Posterior cingulate gyrus (tissue), 11 donors: ENCODE measurements at regions not wholly inside any gene's neighbourhood (a gene's known extent, or its start where the extent isn't known, plus 50 kb on each side); places are given as distances from the start of the nearest gene placed in this dataset.
A peak's percentile ranks its signal among the peaks of the same experiment; 100 is the strongest.

ENCODE experiments used
- DNase-seq, 10 donors: peaks; one replicate each; pipeline versions ENCODE4 v3.0.0 to v3.0.0-alpha.2; 2020 to 2021; ENCODE audit warnings: mixed read lengths in 3 of 10
- intact Hi-C: fragments of 100-400 bp; cut with DNase I; formaldehyde crosslinking; loops from one replicate; pipeline ENCODE4 v1.15.1; 2023

DNA sequence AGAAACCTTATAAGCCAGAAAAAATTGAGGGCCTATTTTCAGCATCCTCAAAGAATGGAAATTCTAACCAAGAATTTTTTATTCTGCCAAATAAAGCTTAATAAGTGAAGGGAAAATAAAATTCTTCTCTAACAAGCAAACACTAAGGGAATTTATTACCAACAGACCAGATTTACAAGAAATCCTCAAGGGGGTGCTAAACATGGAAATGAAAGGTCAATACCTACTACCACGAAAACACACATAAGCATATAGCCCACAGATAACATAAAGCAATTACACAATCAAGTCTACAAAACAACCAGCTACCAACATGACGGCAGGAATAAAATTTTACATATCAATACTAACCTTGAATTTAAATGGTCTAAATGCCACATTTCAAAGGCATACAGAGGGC is 883.5 kb downstream of the SI start:
- intact Hi-C loops, result no loop called here
- no peak for DNase-seq

GRCh38 chr3:164192974-164193373 is 885.3 kb downstream of the SI start:
- peak in 1 of 10 donors; percentile 64 for DNase-seq
- intact Hi-C loops, result no loop called here

DNA sequence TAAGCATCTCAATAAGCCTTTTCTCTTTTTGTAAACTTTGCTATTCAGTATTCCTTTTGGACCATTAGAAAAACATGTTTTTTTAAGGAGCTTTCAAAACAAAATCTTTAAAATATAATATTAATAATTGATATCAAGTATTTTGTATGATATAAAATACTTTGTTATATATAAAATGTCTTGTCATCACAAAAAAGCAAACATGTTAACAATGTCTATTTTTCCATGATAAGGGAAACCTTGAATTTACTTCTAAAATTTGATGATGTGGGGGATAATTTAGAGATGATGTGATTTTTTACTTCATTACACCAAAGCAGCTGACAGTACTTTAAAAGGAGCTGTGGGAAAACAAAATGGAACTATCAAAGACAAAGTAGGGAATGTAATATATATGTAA is 887.7 kb downstream of the SI start:
- DNase-seq, result no peak
- intact Hi-C loops, result no loop called here

DNA sequence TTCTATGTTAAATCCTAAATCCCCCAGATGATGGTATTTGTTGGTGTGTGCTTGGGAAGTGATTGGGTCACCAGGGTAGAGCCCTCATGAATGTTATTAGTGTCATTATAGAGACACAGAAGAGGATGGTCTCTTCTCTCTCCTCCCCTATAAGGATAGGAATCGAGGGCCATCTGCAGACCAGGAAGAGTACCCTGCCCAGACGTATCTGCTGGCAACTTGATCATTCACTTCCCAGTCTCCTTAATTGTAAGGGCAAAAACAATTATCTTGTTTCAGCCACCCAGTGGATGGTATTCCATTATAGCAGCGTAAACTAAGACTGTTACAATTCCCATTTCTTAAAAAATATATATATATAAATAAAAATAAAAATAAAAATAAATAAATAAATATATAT is 892.2 kb downstream of the SI start:
- intact Hi-C loops, result no loop called here
- no peak for DNase-seq

- DNase-seq, result peak in 2 of 10 donors; percentile 74 to 76
- intact Hi-C loops, result no loop called here
These were observed 899.1 kb downstream of the SI start for GRCh38 chr3:164179110-164179774.

- DNase-seq, result no peak
- intact Hi-C loops, result no loop called here
These were observed 904.2 kb downstream of the SI start for GRCh38 chr3:164174059-164174458.

DNA sequence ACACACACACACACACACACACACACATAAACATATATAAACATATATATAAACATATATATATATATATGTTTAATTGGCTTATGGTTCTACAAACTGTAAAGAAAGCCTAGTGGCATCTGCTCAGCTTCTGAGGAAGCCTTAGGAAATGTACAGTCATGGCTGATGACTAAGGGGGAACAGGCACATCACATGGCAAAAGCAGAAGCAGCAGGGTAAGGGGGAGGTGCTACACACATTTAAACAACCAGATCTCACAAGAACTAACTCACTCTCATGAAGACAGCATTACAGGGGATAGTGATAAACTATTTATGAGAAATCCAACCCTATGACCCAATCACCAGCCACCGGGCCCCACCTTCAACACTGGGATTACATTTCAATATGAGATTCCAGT is 922.9 kb downstream of the SI start:
- intact Hi-C loops, result no loop called here
- DNase-seq, result no peak

- intact Hi-C loops, result no loop called here
- DNase-seq, result no peak
These were observed 933.5 kb downstream of the SI start for GRCh38 chr3:164144824-164145223.

DNA sequence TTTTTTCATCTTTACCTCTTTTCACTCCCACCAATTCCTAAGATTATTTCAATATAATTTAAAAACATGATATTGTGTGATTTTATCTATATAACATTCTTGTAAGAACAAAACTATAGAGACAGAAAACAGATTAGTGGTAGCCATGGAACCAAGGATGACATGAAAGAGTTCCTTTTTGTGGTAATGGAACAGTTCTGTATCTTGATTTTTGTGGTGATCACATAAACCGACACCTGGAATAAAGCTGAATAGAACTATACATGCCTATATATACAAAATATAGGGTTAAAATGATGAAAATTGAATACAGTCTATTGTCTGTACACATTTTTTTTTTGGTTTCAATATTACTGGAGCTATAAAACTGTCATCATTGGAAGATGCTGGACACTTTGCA is 945.4 kb downstream of the SI start:
- DNase-seq, result no peak
- intact Hi-C loops, result no loop called here

DNA sequence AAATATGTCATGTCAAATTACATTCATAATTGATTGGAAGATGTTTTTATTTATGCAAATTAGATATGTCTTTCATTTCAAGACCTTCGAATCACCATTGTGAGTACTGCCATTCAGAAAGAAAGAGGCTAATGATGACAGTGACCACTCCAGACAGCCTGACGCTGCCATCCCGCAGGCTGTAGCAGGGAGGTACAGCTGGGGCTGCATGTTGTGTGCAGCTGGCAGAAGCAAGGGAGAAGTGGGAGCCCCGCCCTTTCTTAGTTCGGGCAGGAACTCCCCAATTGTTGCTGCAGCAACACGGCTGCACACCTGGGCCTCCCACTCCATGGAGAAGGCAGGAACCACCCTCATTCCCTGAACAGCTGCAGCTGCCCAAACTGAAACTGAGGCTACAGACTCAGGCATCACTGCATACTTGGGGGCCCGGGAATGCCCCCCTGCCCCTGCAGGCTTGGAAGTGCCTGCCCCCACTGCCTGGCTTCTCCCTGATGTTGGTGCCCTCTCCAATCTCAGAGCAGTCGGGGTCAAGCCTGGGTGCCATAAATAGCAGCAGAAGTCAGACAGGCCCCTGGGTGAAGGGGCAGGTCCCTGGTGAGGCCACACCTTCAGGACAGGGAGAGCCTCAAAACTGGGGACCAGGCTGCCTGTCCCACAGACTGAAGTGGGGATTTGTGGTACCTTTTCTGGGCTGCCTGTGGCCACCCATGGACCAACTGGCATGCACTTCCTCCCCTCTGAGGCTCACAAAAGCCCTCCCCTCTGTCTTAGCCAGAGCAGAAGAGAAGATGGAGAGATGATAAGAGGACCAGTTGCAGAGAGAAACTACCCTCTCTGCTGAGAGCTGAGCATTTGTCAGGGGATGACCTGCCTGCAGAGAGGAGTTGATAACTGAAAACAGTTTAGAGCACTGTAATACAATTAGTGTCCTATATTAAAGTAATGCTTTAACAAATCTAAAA is 964.6 kb downstream of the SI start:
- intact Hi-C loops, result no loop called here
- DNase-seq, result peak in 1 of 10 donors; percentile 63

GRCh38 chr3:164096352-164096751 is 981.9 kb downstream of the SI start:
- no peak for DNase-seq
- intact Hi-C loops, result no loop called here

DNA sequence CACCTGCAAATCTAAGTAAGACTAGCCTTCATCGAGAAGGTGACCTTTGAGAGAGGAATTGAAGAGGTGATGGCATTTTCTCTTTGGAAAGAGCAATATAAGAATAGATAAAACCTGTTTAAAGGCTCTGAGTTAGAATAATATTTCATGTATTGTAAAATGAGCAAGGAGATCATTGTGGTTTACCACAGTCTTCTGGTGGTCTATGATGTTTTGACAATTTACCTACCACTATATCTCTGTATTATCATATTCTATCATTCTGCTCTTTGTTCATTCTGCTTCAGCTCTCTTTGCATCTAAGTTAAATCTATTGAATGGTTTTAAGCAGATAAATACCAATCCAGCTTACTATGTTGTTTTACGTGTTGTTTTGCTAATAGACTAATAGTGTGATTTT is 982.3 kb downstream of the SI start:
- no peak for DNase-seq
- intact Hi-C loops, result no loop called here

GRCh38 chr3:164095279-164095678 is 983.0 kb downstream of the SI start:
- intact Hi-C loops, result no loop called here
- no peak for DNase-seq

DNA sequence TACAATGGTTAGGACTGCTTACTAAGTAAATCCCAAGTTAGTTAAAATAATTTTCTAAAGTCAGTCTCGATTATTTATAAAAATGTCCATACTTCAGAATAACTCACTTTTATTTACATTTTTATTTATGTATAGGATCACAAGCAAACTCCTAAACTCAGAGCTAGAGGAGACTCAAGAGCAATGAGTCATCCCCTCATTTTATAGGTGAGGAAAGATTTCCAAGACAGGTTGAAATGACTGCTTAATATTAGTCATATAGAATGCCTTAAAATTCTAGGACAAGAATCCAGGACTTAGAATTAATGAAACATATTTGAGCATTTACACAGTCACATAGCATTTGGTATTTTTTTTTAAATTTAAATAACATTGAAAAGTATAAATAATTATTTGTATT is 983.8 kb downstream of the SI start:
- no peak for DNase-seq
- intact Hi-C loops, result no loop called here

- DNase-seq, result no peak
- intact Hi-C loops, result no loop called here
These were observed 998.1 kb downstream of the SI start for GRCh38 chr3:164080208-164080607.

GRCh38 chr3:164064298-164064697 is 1014.0 kb downstream of the SI start:
- intact Hi-C loops, result no loop called here
- DNase-seq, result peak in 1 of 10 donors; percentile 35

GRCh38 chr3:164060923-164061322 is 1017.4 kb downstream of the SI start:
- DNase-seq, result no peak
- intact Hi-C loops, result no loop called here

GRCh38 chr3:164049847-164050246 is 1028.4 kb downstream of the SI start:
- intact Hi-C loops, result no loop called here
- no peak for DNase-seq

DNA sequence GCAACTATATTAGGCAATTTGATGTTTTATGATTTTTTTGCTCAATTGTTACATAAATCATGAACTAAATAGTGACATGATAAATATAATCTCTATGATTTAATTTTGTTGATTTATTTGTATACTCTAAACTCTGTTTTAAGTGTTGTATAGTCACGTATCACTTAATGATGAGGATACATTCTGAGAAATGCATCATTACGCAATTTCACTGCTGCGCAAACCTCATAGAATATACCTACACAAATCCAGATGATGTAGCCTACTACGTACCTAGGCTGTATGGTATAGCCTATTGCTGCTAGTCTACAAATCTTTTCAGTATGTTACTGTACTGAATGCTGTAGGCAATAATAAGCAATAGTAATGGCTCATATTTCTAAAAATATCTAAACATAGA is 1029.8 kb downstream of the SI start:
- no peak for DNase-seq
- intact Hi-C loops, result no loop called here

- no peak for DNase-seq
- intact Hi-C loops, result no loop called here
These were observed 1037.3 kb downstream of the SI start for GRCh38 chr3:164040991-164041390.

DNA sequence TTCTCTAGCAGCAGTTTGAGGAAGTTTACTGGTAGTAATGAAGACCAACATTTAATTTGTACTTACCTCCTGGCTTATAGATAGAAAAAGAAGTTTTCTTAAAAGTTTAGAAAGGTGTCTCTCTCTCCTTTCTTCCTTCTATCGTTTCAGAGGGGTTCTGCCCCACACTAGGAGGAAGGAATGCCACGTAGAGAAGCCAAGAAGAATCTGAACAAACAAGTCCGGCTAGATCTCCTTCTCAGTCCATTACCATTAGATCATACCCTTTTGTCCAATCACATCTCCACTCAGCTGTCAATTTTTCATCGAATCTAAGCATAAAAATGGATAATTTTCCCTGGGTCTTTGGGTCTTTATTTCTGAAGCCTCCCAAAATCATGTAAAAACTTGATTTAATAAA is 1048.1 kb downstream of the SI start:
- no peak for DNase-seq

GRCh38 chr3:164024786-164025185 is 1053.5 kb downstream of the SI start:
- intact Hi-C loops, result no loop called here

More for the DNA sequence above, 1048.1 kb downstream of the SI start:
- intact Hi-C loops, result no loop called here

More at GRCh38 chr3:164024786-164025185, 1053.5 kb downstream of the SI start:
- no peak for DNase-seq
